ENCODE measurements at regions not wholly inside any gene's neighbourhood (a gene's known extent, or its start where the extent isn't known, plus 50 kb on each side); places are given as distances from the start of the nearest gene placed in this dataset.
"Not testable (repeated sequence)": the region's sequence is repeated elsewhere in the genome, so short reads cannot be mapped to it uniquely, and the experiment has no call there.

- no peak for DNase-seq
Measured at GRCh38 chr2:52077159-52077558, 1045.2 kb upstream of the NRXN1 start.

GRCh38 chr2:52074130-52074719, 1042.3 kb upstream of the NRXN1 start:
- DNase-seq = no peak

GRCh38 chr2:52072949-52073348, 1041.0 kb upstream of the NRXN1 start:
- DNase-seq = no peak

DNA sequence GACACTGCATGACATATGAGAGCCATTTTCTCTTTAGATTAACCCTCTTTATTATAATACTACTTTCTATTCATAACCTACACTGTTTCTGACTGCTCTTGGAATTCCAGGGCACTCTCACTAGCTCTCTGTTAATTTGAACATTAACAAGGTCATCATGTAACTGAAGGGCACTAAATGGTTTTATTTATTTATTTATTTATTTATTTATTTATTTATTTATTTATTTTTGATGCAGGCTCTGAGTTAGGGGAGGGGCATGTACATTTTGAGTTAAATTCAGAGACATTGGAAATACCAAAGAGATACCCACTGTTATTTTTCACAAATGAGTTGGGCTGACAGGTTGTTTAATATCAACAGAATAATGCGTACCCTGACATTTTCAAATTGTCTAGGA, 1038.7 kb upstream of the NRXN1 start:
- no peak for DNase-seq

DNA sequence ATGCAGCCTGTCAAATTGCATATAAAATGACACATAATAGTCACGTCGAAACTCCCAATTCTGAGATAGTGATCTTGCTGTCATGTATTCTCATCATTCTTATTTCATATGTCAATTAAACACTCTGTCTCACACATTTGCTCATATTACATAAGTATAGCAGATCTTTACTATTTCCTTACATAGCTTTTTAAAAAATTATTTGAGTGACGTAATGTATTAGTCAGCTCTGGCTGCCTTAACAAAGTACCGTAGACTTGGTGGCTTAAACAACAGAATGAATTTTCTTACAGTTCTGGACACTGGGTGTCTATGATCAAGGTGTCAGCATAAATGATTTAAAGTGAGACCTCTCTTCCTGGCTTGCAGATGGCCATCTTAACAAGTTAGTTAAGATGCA, 1032.3 kb upstream of the NRXN1 start:
- no peak for DNase-seq

DNA sequence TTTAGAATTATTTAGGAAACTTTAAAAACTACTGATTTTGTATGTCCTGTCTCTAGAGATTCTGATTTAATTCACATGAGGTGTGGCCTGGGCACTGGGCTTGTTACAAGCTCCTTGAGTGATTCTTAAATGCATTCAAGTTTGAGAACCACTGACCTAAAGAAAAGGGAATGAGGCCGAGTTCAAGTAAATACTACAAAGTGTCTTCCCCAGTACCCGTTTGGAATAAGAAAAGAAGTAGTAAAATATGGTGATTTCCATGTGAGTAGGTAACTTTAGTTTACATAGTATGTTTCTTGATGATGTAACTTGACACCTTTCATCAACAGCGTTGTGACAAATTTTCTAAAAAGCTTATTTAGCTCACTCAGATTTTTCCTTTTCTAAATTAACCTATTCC, 1022.9 kb upstream of the NRXN1 start:
- DNase-seq = no peak

DNA sequence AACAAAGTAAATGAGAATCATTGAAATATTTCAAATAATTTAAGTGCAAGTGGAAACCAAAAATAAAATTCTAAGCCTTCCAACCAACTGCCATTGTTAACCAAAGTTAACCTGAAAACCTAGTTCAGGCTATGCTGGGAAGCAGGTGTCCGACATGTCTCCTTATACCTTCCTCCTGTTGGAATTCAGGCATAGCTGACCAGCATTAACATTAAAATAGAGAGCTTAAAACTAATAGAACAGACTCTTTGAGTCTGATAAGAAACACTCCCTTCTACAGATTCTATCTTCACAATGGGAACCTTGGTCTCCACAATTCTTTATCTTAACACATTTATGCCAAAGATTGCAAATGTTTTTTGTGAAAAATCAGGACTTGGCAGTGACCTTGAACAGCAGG, 1004.9 kb upstream of the NRXN1 start:
- DNase-seq = no peak

GRCh38 chr2:52036024-52036423, 1004.1 kb upstream of the NRXN1 start:
- DNase-seq = no peak

GRCh38 chr2:52035391-52035790, 1003.5 kb upstream of the NRXN1 start:
- no peak for DNase-seq

DNA sequence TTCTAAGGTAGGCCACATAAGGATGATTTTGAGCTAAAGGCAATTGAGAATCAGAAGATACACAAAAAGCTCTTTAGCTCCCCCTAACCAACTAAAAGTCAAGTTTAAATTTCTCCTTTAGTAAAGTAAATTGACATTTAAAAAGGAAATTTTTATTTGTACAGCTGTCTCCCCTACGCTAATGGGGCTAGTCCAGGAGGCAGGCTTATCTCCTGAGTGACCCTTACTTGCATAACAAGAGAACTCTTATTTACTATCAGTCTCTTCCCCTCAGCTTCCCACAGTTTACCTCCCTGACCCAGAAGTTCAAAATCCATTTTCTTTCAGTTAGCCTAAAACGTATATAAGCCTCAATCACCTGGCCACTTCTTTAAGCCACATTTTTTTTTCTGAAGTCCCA, 1002.8 kb upstream of the NRXN1 start:
- DNase-seq = no peak

DNA sequence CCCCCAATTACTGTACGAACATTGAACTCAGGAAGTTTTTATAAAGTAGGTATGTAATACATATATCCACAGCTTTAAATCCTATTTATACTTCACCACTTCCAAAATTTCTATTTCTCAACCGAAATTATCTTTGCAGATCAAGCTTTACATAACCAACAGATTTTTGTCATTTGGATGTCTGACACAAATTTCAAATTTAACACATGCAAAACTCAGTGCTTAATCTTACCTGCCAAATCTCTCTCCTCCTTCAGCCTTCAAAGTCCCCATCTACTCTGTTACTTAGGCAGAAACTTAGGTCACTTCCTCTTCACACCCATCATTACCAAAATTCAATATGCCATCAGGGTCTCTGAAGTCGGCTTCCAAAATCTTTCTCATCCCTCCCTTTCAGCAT, 990.1 kb upstream of the NRXN1 start:
- no peak for DNase-seq

DNA sequence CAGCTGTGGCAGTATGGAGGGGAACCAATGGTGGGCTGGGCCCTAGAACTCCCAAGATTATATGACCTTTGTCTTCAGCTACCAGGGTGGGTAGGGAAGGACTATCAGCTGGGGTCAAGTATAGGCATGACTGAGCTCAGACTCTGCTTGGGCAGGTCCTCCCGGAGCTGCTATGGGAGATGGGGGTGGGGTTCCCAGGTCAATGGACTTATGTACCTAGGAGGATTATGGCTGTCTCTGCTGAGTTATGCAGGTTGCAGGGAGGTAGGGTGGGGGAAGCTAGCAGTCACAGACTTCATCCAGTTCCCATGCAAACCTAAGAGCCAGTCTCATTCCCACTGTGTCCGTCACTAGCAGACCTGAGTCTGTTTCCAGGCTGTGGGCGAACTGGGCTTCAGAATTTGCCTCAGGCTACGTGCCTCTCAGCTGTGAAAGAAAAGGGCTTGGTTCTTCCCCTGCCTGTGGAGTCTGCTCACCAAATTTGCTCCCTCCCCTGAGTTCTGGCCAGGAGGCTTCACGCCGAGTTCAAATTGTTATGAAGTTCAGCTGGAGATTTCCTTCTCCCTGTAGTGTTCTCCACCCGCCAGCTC, 985.8 kb upstream of the NRXN1 start:
- no peak for DNase-seq

DNA sequence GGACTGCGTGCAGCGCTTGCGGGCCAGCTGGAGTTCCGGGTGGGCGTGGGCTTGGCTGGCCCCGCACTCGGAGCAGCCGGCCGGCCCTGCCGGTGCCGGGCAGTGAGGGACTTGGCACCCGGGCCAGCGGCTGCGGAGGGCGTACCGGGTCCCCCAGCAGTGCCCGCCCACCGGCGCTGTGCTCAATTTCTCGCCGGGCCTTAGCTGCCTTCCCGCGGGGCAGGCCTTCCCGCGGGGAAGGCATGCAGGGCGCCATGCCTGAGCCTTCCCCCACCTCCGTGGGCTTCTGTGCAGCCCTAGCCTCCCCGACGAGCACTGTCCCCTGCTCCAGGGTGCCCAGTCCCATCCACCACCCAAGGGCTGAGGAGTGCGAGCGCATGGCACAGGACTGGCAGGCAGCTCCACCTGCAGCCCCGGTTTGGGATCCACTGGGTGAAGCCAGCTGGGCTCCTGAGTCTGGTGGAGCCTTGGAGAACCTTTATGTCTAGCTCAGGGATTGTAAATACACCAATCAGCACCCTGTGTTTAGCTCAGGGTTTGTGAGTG, 975.0 kb upstream of the NRXN1 start:
- not testable (repeated sequence) for DNase-seq

DNA sequence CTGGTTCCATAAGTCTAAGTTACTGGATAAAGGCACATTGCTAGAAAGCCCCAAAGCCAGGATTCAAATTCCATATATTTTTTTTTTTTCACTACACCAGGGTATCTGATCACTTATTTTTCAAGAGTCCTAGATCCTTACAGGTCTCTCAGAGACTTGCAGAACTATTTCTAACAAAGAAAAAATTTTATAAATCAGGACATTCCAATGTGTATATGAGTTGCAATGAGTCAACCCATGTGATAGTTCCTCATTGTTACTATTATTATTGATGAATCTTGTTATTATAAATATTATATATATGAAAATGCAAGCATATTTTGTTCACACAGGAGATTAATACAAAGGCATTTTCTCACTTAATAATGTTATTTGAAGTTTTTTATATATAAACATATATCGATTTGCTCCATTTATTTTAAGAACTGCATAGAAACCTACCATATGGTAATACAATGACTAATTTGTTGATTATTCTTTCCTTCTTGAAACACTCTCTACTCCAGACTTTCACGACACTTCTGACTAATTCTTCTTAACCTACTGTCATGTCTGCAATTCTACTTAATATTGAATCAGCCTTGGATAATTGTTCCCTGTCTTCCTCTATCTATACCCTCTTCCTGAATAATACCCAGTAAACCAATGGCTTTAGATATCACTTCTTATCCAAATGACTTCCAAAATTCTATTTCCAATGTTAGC, 968.4 kb upstream of the NRXN1 start:
- no peak for DNase-seq

DNA sequence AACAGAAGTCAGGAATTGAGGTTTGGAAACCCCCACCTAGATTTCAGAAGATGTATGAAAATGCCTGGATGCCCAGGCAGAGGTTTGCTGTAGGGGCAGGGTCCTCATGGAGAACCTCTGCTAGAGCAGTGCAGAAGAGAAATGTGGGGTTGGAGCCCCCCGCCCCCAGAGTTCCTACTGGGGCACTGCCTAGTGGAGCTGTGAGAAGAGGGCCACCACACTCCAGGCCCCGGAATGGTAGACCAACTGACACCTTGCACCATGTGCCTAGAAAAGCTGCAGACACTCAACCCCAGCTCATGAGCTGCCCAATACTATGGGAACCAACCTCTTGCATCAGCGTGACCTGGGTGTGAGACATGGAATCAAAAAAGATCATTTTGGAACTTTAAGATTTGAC, 967.0 kb upstream of the NRXN1 start:
- DNase-seq = no peak

DNA sequence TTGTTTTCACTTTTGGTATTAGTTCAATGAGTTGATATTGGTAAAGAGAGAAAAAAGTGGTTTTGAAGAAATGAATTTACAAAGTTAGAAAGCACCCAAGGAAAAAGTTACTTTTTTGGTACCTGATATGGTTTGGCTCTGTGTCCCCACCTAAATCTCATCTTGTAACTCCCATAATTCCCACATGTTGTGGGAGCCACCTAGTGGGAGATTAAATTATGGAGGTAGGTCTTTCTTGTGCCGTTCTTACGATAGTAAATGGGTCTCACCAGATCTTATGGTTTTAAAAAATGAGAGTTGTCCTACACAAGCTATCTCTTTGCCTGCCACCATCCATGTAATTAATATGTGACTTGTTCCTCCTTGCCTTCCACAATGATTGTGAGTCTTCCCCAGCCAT, 965.6 kb upstream of the NRXN1 start:
- DNase-seq = no peak

- no peak for DNase-seq
Measured at GRCh38 chr2:51995293-51995692, 963.4 kb upstream of the NRXN1 start.

- DNase-seq = no peak
Measured at GRCh38 chr2:51994123-51994763, 962.3 kb upstream of the NRXN1 start.

DNA sequence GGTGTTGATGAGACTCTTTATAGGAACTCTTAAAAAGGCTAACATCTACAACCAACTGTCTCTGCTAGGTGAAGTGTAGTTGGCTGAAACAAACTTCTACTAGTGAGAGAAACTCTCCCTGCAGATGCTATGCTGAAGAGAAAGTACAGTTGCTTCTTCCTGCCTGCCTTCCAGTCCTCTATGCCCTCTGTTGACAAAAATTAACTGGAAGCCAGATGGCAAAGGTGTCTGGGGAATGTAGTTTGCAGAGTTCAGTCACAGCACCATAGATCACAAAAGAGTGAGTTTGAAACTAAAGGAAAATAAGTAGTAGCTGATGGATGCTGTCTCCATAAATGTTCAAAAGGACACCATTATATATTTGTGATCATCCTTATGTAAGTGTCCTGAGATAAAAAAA, 958.8 kb upstream of the NRXN1 start:
- DNase-seq = no peak

GRCh38 chr2:51986101-51986500, 954.2 kb upstream of the NRXN1 start:
- DNase-seq = no peak

DNA sequence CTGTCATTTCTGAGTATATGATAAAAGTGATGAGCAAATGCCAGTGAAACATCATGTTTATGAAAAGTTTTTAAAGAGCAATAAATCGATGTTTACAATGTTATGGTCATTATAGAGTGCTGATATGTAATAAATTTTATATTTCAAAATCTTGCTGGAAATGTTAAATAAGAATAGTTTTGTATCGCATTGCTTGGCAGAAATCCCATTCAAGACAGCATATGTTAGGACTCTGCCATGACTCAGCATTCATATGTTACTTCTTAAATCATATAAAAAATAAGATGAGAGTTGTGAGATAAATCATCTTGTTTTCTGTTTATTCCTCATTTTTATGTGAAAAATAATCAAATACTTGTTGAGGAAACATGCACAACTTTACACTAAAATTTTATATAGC, 949.9 kb upstream of the NRXN1 start:
- DNase-seq = no peak

GRCh38 chr2:51976623-51977022, 944.7 kb upstream of the NRXN1 start:
- DNase-seq = no peak

GRCh38 chr2:51971136-51971535, 939.2 kb upstream of the NRXN1 start:
- DNase-seq = no peak

GRCh38 chr2:51969347-51969746, 937.4 kb upstream of the NRXN1 start:
- DNase-seq = no peak
